Rectal smooth muscle tissue (tissue), 1 donor: ENCODE measurements at regions not wholly inside any gene's neighbourhood (a gene's known extent, or its start where the extent isn't known, plus 50 kb on each side); places are given as distances from the start of the nearest gene placed in this dataset.
"Not testable (repeated sequence)": the region's sequence is repeated elsewhere in the genome, so short reads cannot be mapped to it uniquely, and the experiment has no call there.

Source experiments
- H3K27ac ChIP-seq: one replicate; pipeline ENCODE4 v1.7.0; 2013; ENCODE audit warnings: low read depth, low read length, inconsistent platforms
- H3K27me3 ChIP-seq: one replicate; pipeline ENCODE4 v1.7.0; 2013; ENCODE audit warnings: low read length; ENCODE audit not compliant: control insufficient read depth, insufficient read depth
- H3K36me3 ChIP-seq: one replicate; pipeline ENCODE4 v1.7.0; 2013; ENCODE audit warnings: low read length; ENCODE audit not compliant: control insufficient read depth, insufficient read depth
- H3K4me1 ChIP-seq: one replicate; pipeline ENCODE4 v1.7.0; 2013; ENCODE audit warnings: low read length; ENCODE audit not compliant: control insufficient read depth, insufficient read depth
- H3K4me3 ChIP-seq: one replicate; pipeline ENCODE4 v1.7.0; 2013; ENCODE audit warnings: low read length
- H3K9ac ChIP-seq: one replicate; pipeline ENCODE4 v1.7.0; 2013; ENCODE audit warnings: low read length

- Histone ChIP-seq H3K9ac (no peak overlapping the region), H3K27me3 (no peaks in the 10 kb centered on the region), H3K4me3 (no peak overlapping the region), H3K27ac (no peak overlapping the region), H3K36me3 (no peaks in the 10 kb centered on the region), H3K4me1 (no peaks in the 10 kb centered on the region)
Measured at GRCh38 chr9:135356796-135357195, 122.8 kb upstream of the PPP1R26 start.

GRCh38 chr9:135357863-135358551 lies 121.6 kb upstream of the PPP1R26 start:
- H3K27ac ChIP-seq, result no peak overlapping the region
- no peaks in the 10 kb centered on the region for H3K4me1 ChIP-seq
- no peak overlapping the region for H3K9ac ChIP-seq
- H3K27me3 ChIP-seq, result no peaks in the 10 kb centered on the region
- no peaks in the 10 kb centered on the region for H3K36me3 ChIP-seq
- H3K4me3 ChIP-seq, result no peak overlapping the region

- no peak overlapping the region for H3K27ac ChIP-seq
- no peaks in the 10 kb centered on the region for H3K36me3 ChIP-seq
- H3K27me3 ChIP-seq, result no peaks in the 10 kb centered on the region
- no peak overlapping the region for H3K4me3 ChIP-seq
- no peak overlapping the region for H3K9ac ChIP-seq
- no peaks in the 10 kb centered on the region for H3K4me1 ChIP-seq
Measured at GRCh38 chr9:135358552-135358940, 121.0 kb upstream of the PPP1R26 start.

- Histone ChIP-seq H3K9ac (no peak overlapping the region), H3K27ac (no peak overlapping the region), H3K27me3 (no peaks in the 10 kb centered on the region), H3K36me3 (no peaks in the 10 kb centered on the region), H3K4me1 (no peaks in the 10 kb centered on the region), H3K4me3 (no peak overlapping the region)
Measured at GRCh38 chr9:135359764-135360163, 119.8 kb upstream of the PPP1R26 start.

GRCh38 chr9:135360617-135361016 lies 119.0 kb upstream of the PPP1R26 start:
- no peak overlapping the region for H3K4me3 ChIP-seq
- no peaks in the 10 kb centered on the region for H3K36me3 ChIP-seq
- H3K27me3 ChIP-seq, result no peaks in the 10 kb centered on the region
- H3K4me1 ChIP-seq, result no peaks in the 10 kb centered on the region
- H3K27ac ChIP-seq, result no peak overlapping the region
- no peak overlapping the region for H3K9ac ChIP-seq

GRCh38 chr9:135361668-135362067 lies 117.9 kb upstream of the PPP1R26 start:
- not testable (repeated sequence) for H3K9ac ChIP-seq, H3K4me1 ChIP-seq, H3K36me3 ChIP-seq, H3K4me3 ChIP-seq, H3K27me3 ChIP-seq, H3K27ac ChIP-seq

GRCh38 chr9:135363596-135363995 lies 116.0 kb upstream of the PPP1R26 start:
- Histone ChIP-seq H3K4me1 (no peaks in the 10 kb centered on the region), H3K27ac (no peak overlapping the region), H3K4me3 (no peak overlapping the region), H3K9ac (no peak overlapping the region), H3K36me3 (no peaks in the 10 kb centered on the region), H3K27me3 (no peaks in the 10 kb centered on the region)

GRCh38 chr9:135365013-135365768 lies 114.4 kb upstream of the PPP1R26 start:
- H3K36me3 ChIP-seq, result no peaks in the 10 kb centered on the region
- no peak overlapping the region for H3K4me3 ChIP-seq
- no peaks in the 10 kb centered on the region for H3K4me1 ChIP-seq
- no peak overlapping the region for H3K9ac ChIP-seq
- H3K27ac ChIP-seq, result no peak overlapping the region
- no peaks in the 10 kb centered on the region for H3K27me3 ChIP-seq

GRCh38 chr9:135366104-135366503 lies 113.5 kb upstream of the PPP1R26 start:
- no peaks in the 10 kb centered on the region for H3K36me3 ChIP-seq
- H3K4me1 ChIP-seq, result no peaks in the 10 kb centered on the region
- no peak overlapping the region for H3K9ac ChIP-seq
- H3K27me3 ChIP-seq, result no peaks in the 10 kb centered on the region
- no peak overlapping the region for H3K27ac ChIP-seq
- no peak overlapping the region for H3K4me3 ChIP-seq

GRCh38 chr9:135369412-135369990 lies 110.1 kb upstream of the PPP1R26 start:
- Histone ChIP-seq H3K4me1 (no peaks in the 10 kb centered on the region), H3K36me3 (no peaks in the 10 kb centered on the region), H3K27me3 (peaks cover 5% of the 10 kb centered on the region), H3K27ac (no peak overlapping the region), H3K4me3 (no peak overlapping the region), H3K9ac (no peak overlapping the region)

GRCh38 chr9:135370411-135371375 lies 108.9 kb upstream of the PPP1R26 start:
- H3K4me1 ChIP-seq, result no peaks in the 10 kb centered on the region
- peaks cover 5% of the 10 kb centered on the region for H3K27me3 ChIP-seq
- no peak overlapping the region for H3K27ac ChIP-seq
- no peak overlapping the region for H3K4me3 ChIP-seq
- no peaks in the 10 kb centered on the region for H3K36me3 ChIP-seq
- no peak overlapping the region for H3K9ac ChIP-seq

GRCh38 chr9:135371535-135371934 lies 108.0 kb upstream of the PPP1R26 start:
- Histone ChIP-seq H3K4me1 (no peaks in the 10 kb centered on the region), H3K27ac (no peak overlapping the region), H3K4me3 (no peak overlapping the region), H3K9ac (no peak overlapping the region), H3K27me3 (peaks cover 5% of the 10 kb centered on the region), H3K36me3 (no peaks in the 10 kb centered on the region)
